ENCODE measurements at regions not wholly inside any gene's neighbourhood (a gene's known extent, or its start where the extent isn't known, plus 50 kb on each side); places are given as distances from the start of the nearest gene placed in this dataset.

DNA sequence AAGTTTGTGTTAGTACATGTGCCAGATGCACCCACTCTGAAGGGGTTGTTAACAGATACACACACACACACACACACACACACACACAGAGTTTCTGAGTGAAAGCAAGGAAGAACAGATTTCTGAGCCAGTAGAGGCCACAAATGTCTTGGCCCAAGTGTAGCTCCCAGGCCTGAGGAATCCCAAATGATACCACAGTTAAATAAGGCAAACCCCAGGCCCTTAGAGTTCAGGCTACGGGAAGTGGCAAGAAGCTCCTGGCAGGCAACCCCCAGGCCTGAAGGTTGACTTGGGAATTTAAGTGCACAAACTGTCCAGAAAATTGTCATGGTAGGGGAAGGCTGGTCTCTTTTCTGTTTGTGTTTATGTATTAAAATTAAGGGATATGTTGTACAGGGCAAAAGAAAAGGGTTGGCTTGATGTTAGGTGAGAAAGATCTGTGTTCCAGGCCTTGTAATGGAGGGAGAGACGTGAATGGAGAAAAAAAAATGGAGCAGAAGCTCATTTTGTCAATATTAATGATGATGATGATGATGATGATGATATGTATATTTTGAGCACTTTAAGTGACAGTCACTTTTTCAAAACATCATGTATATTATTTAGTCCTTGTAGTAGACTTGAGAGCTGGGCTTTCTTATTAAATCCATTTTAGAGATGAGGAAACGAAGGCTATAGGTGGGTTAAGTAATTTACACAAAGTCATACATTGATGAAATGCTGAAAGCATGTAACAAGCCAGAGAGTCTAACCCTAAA lies 317.0 kb upstream of the JAG1 start:
- DNase-seq (ENCODE audit: low spot score), result no peak

DNA sequence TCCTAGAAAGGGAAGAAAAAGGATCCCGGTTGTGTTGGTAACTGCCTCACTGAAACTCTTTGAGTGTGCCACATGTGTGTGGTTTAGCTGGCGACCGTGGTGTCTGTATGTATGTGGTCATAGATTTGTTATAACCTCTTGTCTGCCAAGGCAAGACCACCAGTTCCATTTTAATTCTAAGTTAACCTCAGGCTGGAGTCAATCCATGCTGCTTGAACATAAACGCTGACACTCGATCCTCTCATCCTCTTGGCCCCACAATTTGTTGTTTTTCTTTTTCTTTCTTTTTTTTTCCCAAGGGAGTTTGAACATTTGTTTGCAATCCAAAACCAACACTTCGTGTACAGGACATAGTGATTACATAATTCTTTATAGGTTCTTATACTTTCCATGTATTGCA lies 318.9 kb upstream of the JAG1 start:
- DNase-seq (ENCODE audit: low spot score), result no peak

DNA sequence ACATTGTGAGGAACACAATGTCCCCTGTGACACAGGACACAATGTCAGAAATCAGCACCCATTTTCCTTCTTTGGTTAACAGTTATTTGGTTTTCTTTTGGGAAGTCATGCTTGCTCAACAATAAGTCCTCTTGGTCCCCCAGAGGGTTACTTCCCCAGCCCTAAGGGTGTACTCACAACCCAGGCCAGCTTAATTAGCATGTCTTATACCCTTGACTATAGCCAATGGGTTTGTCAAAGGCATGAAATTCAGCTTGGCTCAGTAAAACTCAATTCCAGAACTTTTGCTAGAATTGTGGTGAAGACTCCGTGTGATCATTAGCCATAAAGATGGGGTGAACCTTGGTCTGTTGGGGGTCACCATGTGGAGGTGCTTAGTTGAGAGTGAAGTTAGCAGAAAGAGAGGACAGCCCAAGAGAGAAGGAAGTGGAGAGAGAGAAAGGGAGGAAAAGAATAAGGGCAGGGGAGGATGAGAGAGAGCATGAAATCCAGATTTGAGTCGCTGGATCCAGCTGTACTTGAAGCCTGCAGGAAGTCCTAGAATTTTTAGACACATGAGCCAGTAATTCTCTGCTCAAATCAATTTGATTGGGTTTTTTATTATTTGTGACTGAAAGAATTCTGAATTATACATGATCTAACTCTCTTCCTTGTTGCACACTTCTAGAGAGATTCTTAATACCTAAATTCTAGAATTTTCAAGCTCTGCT lies 321.3 kb upstream of the JAG1 start:
- DNase-seq (ENCODE audit: low spot score), result no peak

DNA sequence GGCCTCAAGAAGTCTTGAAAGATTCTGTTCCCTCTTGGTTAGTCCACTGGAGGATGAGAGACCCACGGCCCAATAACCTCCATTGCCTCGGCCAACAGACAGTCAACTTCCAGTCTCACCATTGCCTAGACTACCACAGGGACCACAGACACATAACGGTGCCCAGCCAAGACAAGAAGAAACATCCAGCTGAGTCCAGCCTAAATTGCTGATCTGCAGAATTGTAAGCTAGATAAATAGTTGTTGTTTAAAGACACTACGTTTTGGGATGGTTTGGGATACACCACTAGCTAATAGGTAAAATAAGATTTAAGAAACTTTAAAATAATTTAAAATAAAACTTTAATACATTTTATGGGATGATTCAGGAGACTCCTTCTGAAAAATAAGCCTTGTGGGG lies 324.7 kb upstream of the JAG1 start:
- DNase-seq (ENCODE audit: low spot score), result no peak

DNA sequence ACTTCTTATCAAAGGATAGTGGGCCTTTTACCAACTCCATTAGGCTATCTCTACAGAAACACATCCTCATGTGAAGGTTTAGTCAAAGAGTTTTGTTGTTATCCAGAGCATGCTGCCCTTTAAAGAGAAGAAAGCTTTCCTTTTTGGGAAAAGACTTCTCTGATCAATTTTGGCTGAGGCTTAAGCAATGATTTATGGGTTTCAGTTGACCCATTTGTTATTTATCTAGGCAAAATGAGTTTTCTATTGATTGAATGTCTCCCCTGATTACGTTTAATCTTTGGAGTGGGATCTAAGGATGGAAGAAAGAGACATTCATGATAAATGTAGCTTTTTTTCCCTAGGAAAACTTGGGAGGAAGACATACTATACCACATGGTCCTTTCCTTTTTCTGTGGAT lies 326.6 kb upstream of the JAG1 start:
- no peak for DNase-seq (ENCODE audit: low spot score)

DNA sequence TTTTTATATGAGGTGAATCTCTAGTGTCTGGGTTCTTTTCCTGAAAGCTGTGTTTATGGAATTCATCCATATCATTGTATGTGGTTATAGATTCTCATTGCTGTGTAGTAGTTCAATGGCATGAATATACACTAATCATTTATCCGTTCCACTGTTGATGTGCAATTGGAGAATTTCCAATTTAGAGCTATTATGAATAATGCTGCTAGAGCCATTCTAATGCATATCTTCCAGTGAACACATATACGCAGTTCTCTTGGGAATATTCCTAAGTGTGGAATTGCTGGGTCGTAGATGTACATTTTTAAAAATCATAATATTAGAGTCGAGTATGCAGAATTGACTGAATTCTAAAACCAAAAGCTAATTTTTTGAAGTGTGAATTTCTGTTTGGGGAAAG lies 327.5 kb upstream of the JAG1 start:
- DNase-seq (ENCODE audit: low spot score), result no peak

DNA sequence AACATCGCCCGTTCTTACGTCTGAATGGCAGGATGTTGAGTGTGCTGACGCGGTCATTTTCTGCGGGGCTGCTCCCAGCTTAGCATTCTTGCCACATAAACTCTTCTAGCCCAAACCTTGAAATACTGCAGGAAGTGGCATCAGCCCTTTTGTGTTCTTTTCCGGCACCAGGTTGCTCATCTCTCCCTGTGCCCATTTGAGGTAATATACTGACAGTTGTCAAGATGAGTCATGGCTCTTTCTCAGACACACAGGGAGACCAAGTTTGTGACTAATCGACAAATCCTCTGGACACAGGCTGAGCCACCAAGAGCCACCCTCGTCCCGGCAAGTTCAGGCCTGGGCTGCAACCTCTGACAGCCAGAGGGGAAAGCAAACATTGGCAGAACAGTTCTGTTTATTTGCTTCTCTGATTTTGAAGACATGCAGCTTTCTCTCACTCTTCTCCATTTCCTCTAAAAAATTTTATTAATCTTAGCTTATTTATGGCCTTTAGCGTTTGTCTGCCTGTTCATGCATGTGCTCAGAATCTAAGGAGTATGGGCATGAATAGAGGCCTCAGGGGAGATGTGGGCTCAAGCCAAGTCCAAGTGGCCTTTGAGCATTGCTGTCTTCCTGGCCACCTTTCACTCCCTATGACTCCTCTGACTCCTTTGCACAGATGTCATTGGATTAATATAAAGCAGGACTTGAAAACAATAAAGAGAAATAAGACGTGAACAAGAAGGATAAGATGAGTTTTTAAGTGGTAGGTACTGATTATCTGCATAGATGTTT lies 328.2 kb upstream of the JAG1 start:
- no peak for DNase-seq (ENCODE audit: low spot score)

DNA sequence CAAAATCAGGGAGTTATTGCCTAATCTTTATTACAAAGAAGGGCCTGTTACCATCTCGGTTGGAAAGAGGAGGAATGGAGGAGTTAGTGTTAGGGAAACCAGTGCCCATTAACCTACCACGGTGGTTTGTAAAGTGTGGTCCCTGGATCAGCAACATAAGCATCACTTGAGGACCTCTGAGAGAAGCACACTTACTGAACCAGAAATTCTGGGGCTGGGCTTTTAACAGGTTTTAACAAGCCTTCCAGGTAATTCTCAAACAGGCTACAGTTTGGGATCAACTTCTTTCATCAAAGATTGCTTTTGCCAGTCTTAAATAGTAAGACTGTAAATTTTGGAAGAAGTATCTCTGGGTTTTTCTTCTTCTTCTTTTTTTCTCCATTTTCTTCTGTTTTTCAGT lies 329.5 kb upstream of the JAG1 start:
- DNase-seq (ENCODE audit: low spot score), result no peak

DNA sequence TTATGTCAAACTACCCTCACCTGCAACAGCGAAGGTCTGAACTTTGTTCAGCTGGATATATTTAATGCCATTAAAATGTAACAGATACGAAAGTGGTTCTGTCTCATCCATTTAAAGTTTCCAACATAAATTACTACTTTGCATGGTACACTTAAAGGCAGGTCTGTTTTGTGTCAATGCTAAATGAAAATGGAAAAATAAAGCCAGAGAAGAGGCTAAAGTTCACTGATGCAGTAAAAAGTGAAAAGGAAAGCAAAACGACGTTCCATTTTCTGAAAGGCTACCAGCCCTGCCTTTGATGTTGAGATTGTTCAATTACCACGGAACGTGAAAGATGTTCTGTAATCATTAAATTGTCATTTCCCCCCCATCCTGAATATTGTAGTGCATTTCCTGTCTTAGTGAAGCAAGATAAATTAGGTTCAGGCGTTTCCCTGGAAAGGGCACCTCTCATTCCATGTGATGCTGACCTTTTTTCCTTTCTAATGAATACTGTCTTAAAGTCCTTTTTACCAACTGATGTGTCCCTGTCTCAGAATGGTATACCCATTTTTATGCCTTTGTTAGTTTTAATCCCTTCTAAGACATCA lies 334.7 kb upstream of the JAG1 start:
- DNase-seq (ENCODE audit: low spot score), result no peak

DNA sequence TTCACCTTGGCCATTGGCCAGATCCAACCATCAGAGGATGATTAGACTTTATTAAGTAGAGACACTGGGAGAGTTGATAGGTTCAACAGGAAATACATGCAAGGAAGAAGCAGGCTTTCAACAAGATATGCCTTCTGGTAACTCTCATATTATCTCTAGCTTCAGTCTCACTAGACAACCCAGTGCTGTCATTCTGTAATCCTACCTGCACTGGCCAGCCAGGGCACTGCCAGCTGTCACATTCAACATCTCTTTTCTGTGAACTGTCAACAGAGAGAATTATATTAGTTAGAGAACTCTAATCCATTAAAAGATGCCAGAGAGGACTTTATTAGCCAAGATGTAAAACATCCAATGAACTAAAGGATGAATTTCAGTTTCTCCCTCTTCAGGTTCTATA lies 337.9 kb upstream of the JAG1 start:
- DNase-seq (ENCODE audit: low spot score), result no peak

DNA sequence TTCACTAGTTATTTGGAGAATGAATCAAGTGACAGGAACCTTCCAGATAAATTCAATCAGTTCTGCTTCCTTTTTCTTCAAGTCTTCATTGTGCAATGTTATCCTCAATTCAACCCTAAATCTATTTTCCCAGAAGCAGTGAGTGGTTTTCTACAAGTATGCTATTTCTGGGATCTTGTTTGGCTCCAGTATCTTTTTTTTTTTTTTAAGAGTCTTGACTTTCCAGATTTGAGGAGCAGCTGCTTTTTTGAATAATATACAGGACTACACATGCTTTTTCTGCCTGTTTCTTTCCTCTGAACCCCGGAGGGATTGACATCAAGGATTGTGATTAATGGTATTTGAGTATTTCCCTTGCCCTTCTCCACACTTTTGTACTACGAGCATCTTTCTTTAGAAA lies 339.2 kb upstream of the JAG1 start:
- peak; percentile 14 for DNase-seq (ENCODE audit: low spot score)

DNA sequence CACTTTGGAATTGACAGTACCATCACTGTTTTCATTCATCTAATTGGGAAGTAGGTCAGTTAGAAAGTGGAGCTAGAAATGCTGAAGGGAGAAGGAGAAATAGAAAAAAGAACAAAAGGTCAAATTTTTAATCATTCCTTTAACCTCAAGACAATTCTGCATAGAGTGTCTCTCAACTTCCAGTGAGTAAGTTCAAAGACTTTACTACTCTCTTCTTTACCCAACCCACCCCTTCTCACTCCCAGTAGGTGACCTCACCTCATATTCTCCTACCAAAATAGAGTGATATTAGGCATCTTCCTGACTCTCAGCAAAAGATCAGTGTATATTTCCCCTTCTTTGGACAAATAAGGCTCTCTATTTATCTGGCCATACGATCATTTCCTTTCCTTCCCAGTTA lies 340.0 kb upstream of the JAG1 start:
- DNase-seq (ENCODE audit: low spot score), result no peak

DNA sequence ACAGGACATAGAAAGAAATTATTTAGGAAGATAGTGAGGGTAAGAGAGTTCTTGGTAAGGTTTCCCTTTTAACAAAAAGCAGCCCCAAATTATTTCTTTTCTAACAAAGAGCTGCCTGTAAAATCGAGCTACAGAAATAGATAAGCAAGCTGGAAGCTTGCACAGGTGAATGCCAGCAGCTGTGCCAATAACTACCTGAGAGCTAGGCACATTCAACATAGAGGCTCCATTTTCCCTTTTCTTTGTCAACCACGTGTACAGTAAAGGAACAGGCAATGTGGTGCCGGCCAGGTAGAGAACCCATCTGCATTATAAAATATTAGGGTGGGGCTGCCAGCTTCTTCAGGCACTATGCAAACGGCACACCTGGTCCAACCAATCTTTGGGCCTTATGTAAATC lies 341.6 kb upstream of the JAG1 start:
- no peak for DNase-seq (ENCODE audit: low spot score)

DNA sequence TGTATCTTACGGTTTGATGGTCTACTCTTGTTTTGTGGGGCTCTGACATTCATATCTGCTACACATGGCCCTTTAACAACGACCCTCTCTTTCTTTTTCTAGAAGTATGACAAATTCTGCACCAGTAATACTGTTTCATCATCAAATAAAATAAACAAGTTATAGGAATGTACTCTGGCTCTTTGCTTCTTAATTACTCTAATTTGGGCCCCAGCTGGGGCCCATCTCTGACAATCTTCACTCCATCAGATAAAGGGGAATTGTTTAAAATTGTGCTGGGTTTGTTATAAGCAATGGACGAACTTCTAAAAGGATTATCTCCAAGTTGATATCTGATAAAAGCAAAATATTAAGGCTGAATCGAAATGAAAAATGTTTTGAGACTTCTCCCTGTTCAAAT lies 343.6 kb upstream of the JAG1 start:
- DNase-seq (ENCODE audit: low spot score), result no peak

DNA sequence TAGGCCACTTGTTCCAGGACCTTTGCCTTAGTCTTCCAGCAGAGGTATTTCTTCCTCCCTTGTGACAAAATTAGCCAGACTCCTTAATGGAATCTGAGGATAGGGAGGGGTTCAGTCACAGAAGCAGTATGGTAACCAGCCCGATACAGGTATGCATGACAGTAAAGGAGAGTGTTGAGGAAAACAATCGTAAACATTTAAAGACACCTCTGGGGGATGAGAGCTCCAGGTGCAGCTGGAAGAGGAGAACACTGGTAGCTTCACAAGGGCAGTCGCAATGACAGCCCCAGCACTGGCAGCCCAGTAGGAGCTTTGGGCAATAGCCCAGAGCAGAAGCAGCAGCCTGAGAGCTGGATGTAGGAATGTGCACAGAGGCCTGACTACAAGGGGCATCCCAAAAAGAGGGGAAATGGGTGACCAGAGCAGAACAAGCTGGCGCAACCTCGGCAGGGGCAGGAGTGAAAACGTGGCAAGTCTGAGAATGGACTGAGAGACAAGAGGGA lies 344.9 kb upstream of the JAG1 start:
- no peak for DNase-seq (ENCODE audit: low spot score)

DNA sequence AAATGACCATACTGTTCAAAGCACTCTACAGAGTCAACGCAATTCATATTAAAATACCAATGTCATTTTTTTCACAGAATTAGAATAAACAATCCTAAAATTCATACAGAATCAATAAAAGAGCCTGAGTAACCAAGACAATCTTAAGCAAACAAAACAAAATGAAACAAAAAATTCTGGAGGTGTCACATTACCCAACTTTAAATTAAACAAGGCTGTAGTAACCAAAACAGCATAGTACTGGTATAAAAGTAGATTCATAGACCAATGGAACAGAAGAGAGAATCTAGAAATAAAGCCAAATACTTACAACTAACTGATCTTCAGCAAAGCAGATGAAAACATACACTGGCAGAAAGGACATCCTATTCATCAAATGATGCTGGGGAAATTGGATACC lies 346.9 kb upstream of the JAG1 start:
- no peak for DNase-seq (ENCODE audit: low spot score)

DNA sequence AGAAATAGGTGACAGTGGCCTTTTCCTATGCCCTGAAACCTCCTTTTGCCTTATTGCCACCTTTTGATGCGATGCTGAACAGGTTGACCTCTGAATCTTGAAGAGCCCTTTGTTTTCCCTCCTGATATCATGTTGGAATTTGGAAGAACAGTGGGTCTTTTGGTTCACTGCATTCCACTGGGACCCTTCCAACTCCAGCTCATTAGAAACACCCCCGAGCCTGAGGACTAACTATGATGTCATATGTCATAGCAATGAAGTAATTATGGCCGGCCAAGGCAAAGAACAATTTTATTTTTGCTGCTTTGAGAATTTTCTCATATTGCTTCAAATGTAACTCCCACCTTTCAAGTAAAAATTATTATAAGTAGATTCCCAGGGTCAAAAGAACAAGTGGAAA lies 353.4 kb upstream of the JAG1 start:
- no peak for DNase-seq (ENCODE audit: low spot score)

DNA sequence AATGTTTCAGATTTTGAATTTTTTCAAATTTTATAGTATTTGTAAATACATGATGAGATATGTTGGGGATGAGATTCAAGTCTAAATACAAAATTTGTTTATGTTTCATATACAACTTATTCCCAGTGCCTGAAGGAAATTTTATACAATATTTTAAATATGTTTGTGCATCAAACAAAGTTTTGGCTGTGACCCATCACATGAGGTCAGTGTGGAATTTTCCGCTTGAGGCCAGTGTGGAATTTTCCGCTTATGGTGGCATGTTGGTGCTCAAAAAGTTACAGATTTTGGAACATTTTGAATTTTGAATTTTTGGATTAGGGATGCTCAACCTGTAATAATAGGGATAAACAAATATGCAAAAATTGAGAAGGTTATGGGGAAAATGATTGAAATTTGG lies 356.6 kb upstream of the JAG1 start:
- DNase-seq (ENCODE audit: low spot score), result no peak

DNA sequence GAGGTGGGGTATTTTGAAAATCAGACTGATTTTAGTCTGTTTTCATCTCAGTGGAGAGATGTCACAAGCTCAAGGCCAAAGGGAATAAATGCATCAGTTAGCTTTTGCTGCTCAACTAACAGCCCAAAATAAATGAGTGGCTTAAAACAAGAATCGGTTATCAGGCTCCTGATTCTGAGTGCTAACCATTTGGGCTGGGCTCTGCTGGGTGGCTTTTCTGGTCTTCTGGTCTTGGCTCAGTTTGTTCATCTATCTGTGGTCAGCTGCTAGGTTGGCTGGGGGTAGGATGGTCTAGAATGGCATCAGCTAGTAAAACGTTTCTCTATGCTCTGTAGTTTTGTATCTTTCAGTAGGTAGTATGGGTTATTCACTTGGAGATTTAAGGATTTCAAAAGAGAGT lies 357.5 kb upstream of the JAG1 start:
- no peak for DNase-seq (ENCODE audit: low spot score)

DNA sequence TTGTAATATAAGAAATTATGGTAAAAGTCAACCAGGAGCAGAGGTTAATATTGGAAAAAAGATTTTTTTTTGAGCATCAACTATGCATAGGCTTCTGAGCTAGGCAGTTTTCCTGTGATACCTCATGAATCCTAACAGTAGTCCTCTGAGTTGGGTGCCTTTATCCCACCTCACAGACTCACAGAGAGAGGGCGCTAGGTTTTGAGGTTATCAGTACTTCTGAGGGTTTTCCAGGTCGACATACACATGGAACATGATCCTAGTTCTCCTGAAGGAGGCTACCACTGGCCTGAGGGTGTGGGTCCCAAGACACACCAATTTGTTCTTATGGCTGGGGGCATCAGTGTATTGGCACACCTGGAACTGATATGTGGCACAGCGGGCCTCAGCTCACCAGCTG lies 358.8 kb upstream of the JAG1 start:
- no peak for DNase-seq (ENCODE audit: low spot score)

DNA sequence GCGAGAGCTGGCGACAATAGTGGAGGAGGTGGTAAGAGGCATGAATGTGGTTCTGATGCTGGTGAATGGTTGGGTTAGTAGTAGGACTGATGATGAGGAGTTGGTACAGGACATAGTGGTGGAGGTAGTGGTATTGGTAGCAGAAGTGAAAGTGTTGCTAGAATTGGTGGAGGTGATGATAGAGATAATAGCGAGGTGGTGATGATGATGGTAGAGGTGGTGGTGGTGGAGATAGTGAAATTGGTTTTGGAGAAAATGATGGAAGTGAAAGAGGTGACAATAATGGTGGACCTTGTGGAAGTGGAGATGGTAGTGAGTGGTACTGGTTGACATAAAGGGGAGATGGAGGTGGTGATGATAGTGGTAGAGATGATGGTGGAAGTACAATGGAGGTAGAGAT lies 360.2 kb upstream of the JAG1 start:
- DNase-seq (ENCODE audit: low spot score), result no peak

DNA sequence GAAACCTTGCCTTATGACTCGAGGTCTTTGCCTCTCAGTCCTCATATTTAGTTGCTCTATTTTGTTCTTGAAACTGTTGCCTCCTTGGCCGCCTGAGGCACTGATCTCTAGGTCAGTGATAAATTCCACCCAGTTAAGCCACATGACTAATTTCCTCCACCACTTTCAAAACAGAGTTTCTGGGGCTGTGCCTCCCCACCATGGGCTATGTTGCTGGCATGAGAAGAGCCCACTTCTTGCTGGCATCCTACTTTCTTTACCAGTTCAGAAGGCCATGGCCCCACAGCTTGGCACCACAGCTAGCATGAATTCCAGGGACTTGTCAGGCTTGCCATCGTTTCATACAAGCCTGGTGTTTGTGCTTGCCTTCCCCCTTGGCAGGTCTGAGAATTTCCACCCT lies 361.4 kb upstream of the JAG1 start:
- no peak for DNase-seq (ENCODE audit: low spot score)

DNA sequence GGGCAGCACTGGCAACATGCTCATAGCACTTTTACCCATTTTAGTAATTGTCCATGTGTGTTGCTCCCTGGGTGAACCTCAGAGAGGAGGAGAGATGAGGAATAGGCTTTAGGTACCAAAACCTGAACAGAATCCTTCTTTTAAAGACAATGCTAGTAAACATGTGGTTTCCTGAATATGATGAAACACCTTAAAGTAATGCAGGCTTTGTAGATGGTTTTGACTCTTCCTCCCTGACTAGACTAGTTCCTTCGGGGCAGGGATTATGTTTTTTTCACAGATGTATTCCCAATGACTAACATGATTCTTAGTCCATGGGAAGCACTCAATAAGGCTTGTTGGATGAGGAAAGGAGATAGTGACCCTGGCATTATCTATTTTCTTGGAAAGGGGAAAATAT lies 367.6 kb upstream of the JAG1 start:
- no peak for DNase-seq (ENCODE audit: low spot score)

Data from pons (tissue), 1 donor.